Mammary epithelial cell (primary cell): ENCODE measurements at regions not wholly inside any gene's neighbourhood (a gene's known extent, or its start where the extent isn't known, plus 50 kb on each side); places are given as distances from the start of the nearest gene placed in this dataset.

Experiments used
- EZH2 ChIP-seq: IDR thresholded peaks from 2 replicates; pipeline ENCODE4 v1.6.1; 2012; ENCODE audit warnings: low read length, inconsistent platforms, borderline replicate concordance
- TF ChIP-seq, protein P1 (sequence below), 2 donors: IDR thresholded peaks in 1 of 2; conservative IDR thresholded peaks in 1 of 2; 2 replicates each; pipeline ENCODE4 v1.5.1; 2011 to 2012; ENCODE audit warnings: inconsistent platforms in 2 of 2, low read length in 2 of 2, mild to moderate bottlenecking in 2 of 2, control low read depth in 1 of 2, low read depth in 1 of 2; ENCODE audit not compliant: insufficient read depth in 1 of 2; ENCODE audit errors: extremely low read depth in 1 of 2

DNA sequence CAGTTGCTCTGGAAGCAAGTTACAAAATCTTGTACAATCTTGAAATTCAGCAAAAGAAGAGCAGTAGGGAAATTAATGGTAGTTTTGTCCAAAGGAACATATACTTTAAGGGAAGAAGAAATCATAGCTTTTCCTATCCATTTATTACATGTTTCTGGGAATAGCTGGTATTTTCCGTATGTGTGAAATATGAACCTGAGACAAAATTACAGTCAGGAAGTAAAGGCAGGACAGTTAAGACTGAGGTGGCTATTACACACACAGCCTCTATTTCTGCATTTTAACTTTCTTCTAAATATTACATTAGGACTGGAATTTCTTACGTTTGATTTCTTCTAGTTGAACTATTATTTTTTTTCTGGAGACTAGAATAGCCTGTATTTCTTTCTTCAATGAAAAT lies 1197.3 kb downstream of the SORCS3 start:
- TF ChIP-seq, protein P1, sequence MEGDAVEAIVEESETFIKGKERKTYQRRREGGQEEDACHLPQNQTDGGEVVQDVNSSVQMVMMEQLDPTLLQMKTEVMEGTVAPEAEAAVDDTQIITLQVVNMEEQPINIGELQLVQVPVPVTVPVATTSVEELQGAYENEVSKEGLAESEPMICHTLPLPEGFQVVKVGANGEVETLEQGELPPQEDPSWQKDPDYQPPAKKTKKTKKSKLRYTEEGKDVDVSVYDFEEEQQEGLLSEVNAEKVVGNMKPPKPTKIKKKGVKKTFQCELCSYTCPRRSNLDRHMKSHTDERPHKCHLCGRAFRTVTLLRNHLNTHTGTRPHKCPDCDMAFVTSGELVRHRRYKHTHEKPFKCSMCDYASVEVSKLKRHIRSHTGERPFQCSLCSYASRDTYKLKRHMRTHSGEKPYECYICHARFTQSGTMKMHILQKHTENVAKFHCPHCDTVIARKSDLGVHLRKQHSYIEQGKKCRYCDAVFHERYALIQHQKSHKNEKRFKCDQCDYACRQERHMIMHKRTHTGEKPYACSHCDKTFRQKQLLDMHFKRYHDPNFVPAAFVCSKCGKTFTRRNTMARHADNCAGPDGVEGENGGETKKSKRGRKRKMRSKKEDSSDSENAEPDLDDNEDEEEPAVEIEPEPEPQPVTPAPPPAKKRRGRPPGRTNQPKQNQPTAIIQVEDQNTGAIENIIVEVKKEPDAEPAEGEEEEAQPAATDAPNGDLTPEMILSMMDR (conservative IDR thresholded peaks at IDR 0.05 in 1 of 2, IDR thresholded peaks at IDR 0.05 in 1 of 2; ENCODE audit: extremely low read depth in 1 of 2, insufficient read depth in 1 of 2, low read depth in 1 of 2, low read length in 2 of 2) = no peak
- TF ChIP-seq EZH2 = no peak
